ENCODE measurements at regions not wholly inside any gene's neighbourhood (a gene's known extent, or its start where the extent isn't known, plus 50 kb on each side); places are given as distances from the start of the nearest gene placed in this dataset.

DNA sequence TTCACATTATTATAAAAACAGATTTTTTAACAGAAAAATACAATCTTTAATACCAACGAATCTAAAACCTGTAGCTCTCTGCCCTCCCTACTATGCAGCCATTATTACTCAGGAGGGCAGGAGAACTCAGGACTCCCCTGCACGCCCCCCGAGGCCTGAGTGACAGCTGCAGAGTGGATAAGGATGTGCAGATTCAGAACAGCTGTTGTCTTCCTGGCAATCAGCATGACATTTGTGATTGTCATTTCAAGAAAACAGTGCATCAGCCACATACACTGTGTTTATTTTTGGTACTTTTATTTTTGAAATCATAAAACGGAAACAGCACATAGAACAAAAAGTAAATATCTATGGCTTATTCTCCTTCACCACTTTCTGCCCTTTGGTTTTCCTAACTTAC lies 450.8 kb downstream of the OCA2 start:
- no peak overlapping the region for H3K4me2 ChIP-seq (ENCODE audit: low read length)
- H3K9me3 ChIP-seq (ENCODE audit: low read length) = no peaks in the 10 kb centered on the region
- no peaks in the 10 kb centered on the region for H3K9me2 ChIP-seq (ENCODE audit: insufficient read depth, low read length)
- no peaks in the 10 kb centered on the region for H3K36me3 ChIP-seq (ENCODE audit: insufficient read depth, low read length)
- ChIA-PET POLR2A (interaction anchor here (0.7 kb wide), 1 partner anchor 624 kb away, joined by 3 read pairs; no protein-coding TSS in a partner anchor), CTCF (ENCODE audit: unreplicated experiment) (no interaction called here)
- no peak overlapping the region for H3K4me3 ChIP-seq (ENCODE audit: low read depth, low read length, poor library complexity, severe bottlenecking)
- DNase-seq (ENCODE audit: low spot score) = no peak
- TF ChIP-seq, protein P1, sequence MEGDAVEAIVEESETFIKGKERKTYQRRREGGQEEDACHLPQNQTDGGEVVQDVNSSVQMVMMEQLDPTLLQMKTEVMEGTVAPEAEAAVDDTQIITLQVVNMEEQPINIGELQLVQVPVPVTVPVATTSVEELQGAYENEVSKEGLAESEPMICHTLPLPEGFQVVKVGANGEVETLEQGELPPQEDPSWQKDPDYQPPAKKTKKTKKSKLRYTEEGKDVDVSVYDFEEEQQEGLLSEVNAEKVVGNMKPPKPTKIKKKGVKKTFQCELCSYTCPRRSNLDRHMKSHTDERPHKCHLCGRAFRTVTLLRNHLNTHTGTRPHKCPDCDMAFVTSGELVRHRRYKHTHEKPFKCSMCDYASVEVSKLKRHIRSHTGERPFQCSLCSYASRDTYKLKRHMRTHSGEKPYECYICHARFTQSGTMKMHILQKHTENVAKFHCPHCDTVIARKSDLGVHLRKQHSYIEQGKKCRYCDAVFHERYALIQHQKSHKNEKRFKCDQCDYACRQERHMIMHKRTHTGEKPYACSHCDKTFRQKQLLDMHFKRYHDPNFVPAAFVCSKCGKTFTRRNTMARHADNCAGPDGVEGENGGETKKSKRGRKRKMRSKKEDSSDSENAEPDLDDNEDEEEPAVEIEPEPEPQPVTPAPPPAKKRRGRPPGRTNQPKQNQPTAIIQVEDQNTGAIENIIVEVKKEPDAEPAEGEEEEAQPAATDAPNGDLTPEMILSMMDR (conservative IDR thresholded peaks at IDR 0.05; ENCODE audit: low read length) = no peak
- no peak for TF ChIP-seq EZH2phosphoT487 (IDR thresholded peaks at IDR 0.05; ENCODE audit: borderline replicate concordance, low read depth, low read length)
- H4K20me1 ChIP-seq (ENCODE audit: insufficient read depth, low read length) = no peaks in the 10 kb centered on the region
- H3K79me2 ChIP-seq (ENCODE audit: insufficient read depth, low read depth, low read length) = no peaks in the 10 kb centered on the region
- H2AFZ ChIP-seq (ENCODE audit: low read length) = no peak overlapping the region
- no TSS peak for BruUV-seq (replicated peaks)
- H3K4me1 ChIP-seq (ENCODE audit: insufficient read depth, low read length, poor library complexity, severe bottlenecking) = no peaks in the 10 kb centered on the region
- H3K27ac ChIP-seq (ENCODE audit: low read depth, low read length, poor library complexity, severe bottlenecking) = no peak overlapping the region
- intact Hi-C loops (cut with micrococcal nuclease; ENCODE audit: unreplicated experiment) = no loop called here

DNA sequence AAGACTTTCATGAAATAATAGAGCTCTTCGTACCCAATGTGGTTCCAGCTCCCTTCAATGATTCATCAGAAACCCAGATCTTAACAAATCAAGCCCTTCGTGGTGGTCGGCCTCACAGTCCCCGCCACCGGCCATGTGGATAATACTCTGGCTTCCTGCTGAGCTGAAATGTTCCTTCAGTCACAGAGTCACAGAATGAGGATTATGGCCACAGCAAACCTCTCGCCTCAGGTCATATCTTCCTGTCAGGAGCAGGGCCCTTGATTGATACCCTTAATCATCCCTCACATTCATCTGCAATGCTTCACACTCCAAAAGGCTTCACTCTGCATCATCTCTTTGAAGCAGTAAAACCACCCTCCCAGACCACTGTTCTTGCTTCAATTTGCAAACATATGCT lies 452.6 kb downstream of the OCA2 start:
- no peaks in the 10 kb centered on the region for H3K79me2 ChIP-seq (ENCODE audit: insufficient read depth, low read depth, low read length)
- 0 out of 2 replicates have a peak, but pooled peaks cover 6% of the 10 kb centered on the region for H3K9me3 ChIP-seq (ENCODE audit: low read length)
- TF ChIP-seq EZH2phosphoT487 (IDR thresholded peaks at IDR 0.05; ENCODE audit: borderline replicate concordance, low read depth, low read length) = no peak
- TF ChIP-seq, protein P1 (conservative IDR thresholded peaks at IDR 0.05; ENCODE audit: low read length) = no peak
- no peaks in the 10 kb centered on the region for H3K36me3 ChIP-seq (ENCODE audit: insufficient read depth, low read length)
- no peak overlapping the region for H3K4me2 ChIP-seq (ENCODE audit: low read length)
- H4K20me1 ChIP-seq (ENCODE audit: insufficient read depth, low read length) = no peaks in the 10 kb centered on the region
- no peak for DNase-seq (ENCODE audit: low spot score)
- no peak overlapping the region for H3K27ac ChIP-seq (ENCODE audit: low read depth, low read length, poor library complexity, severe bottlenecking)
- H3K4me1 ChIP-seq (ENCODE audit: insufficient read depth, low read length, poor library complexity, severe bottlenecking) = no peaks in the 10 kb centered on the region
- no peak overlapping the region for H3K4me3 ChIP-seq (ENCODE audit: low read depth, low read length, poor library complexity, severe bottlenecking)
- no peak overlapping the region for H2AFZ ChIP-seq (ENCODE audit: low read length)
- no TSS peak for BruUV-seq (replicated peaks)
- intact Hi-C loops (cut with micrococcal nuclease; ENCODE audit: unreplicated experiment) = no loop called here
- no peaks in the 10 kb centered on the region for H3K9me2 ChIP-seq (ENCODE audit: insufficient read depth, low read length)
- ChIA-PET POLR2A (interaction anchor here (0.6 to 1.1 kb wide), 2 partner anchors 9 to 144 kb away, joined by 3 to 4 read pairs; no protein-coding TSS in a partner anchor), CTCF (ENCODE audit: unreplicated experiment) (no interaction called here)

DNA sequence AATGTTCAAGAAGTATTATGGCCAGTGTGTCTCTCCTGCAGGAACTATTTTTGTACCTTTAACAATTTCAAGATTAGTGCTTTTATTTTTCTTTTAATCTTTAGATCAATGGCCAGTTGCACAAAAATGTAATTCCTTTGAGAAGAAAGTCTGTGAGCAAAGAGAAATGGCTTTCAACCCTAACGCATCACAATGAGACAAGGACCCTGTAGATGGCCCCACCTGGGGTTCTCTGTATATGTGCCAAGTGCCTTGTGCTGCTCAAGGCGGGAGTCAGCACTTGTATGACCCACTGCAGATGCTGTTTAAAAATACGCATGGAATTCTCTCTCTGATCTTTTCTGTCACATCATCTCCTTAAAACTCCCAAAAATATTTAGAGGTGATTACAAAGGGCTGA lies 453.4 kb downstream of the OCA2 start:
- Histone ChIP-seq H3K4me1 (ENCODE audit: insufficient read depth, low read length, poor library complexity, severe bottlenecking) (no peaks in the 10 kb centered on the region), H3K9me2 (ENCODE audit: insufficient read depth, low read length) (no peaks in the 10 kb centered on the region), H2AFZ (ENCODE audit: low read length) (no peak overlapping the region), H3K9me3 (ENCODE audit: low read length) (0 out of 2 replicates have a peak, but pooled peaks cover 6% of the 10 kb centered on the region), H3K4me3 (ENCODE audit: low read depth, low read length, poor library complexity, severe bottlenecking) (no peak overlapping the region), H3K4me2 (ENCODE audit: low read length) (no peak overlapping the region), H3K79me2 (ENCODE audit: insufficient read depth, low read depth, low read length) (no peaks in the 10 kb centered on the region), H3K36me3 (ENCODE audit: insufficient read depth, low read length) (no peaks in the 10 kb centered on the region), H3K27ac (ENCODE audit: low read depth, low read length, poor library complexity, severe bottlenecking) (no peak overlapping the region), H4K20me1 (ENCODE audit: insufficient read depth, low read length) (no peaks in the 10 kb centered on the region)
- ChIA-PET POLR2A (no interaction called here), CTCF (ENCODE audit: unreplicated experiment) (no interaction called here)
- no peak for DNase-seq (ENCODE audit: low spot score)
- TF ChIP-seq, protein P1 (conservative IDR thresholded peaks at IDR 0.05; ENCODE audit: low read length) = no peak
- TF ChIP-seq EZH2phosphoT487 (IDR thresholded peaks at IDR 0.05; ENCODE audit: borderline replicate concordance, low read depth, low read length) = no peak
- intact Hi-C loops (cut with micrococcal nuclease; ENCODE audit: unreplicated experiment) = no loop called here
- no TSS peak for BruUV-seq (replicated peaks)
